K562 (cell line): ENCODE measurements at regions not wholly inside any gene's neighbourhood (a gene's known extent, or its start where the extent isn't known, plus 50 kb on each side); places are given as distances from the start of the nearest gene placed in this dataset.
A peak's percentile ranks its signal among the peaks of the same experiment; 100 is the strongest.

Source experiments
- ATF6 ChIP-seq: sonication (generic); formaldehyde crosslinking; IDR thresholded peaks from 2 replicates; pipeline ENCODE4 v1.4.0; 2020; ENCODE audit warnings: mild to moderate bottlenecking, missing genetic modification reagents
- CHD1 ChIP-seq: fragments of 200-600 bp; sonication (generic); IDR thresholded peaks from one replicate; pipeline ENCODE4 v1.6.1; 2012; ENCODE audit warnings: mild to moderate bottlenecking, moderate library complexity, low read length, inconsistent platforms
- EGR1 ChIP-seq: fragments of 450-650 bp; conservative IDR thresholded peaks from 2 replicates; pipeline ENCODE4 v1.6.1; 2017; ENCODE audit warnings: mild to moderate bottlenecking
- ELF1 ChIP-seq: fragments of 200-800 bp; sonication (Bioruptor generic); IDR thresholded peaks from 2 replicates; pipeline ENCODE4 v1.6.1; 2016; ENCODE audit warnings: missing genetic modification characterization, missing compliant biosample characterization
- ETV1 ChIP-seq: fragments of 450-650 bp; conservative IDR thresholded peaks from 2 replicates; pipeline ENCODE4 v1.6.1; 2016; ENCODE audit warnings: missing genetic modification characterization, control low read depth, low read depth, missing compliant biosample characterization
- KDM5B ChIP-seq: fragments of 200-600 bp; sonication (generic); IDR thresholded peaks from 2 replicates; pipeline ENCODE4 v1.6.1; 2012; ENCODE audit warnings: low read depth, mild to moderate bottlenecking, moderate library complexity, low read length, control low read depth, inconsistent platforms; ENCODE audit not compliant: insufficient replicate concordance
- MITF ChIP-seq: IDR thresholded peaks from 2 replicates; pipeline ENCODE4 v1.6.1; 2014; ENCODE audit warnings: antibody characterized with exemption
- RAD51 ChIP-seq: fragments of 450-650 bp; IDR thresholded peaks from 2 replicates; pipeline ENCODE4 v1.7.1; 2016; ENCODE audit warnings: low read depth, mild to moderate bottlenecking, borderline replicate concordance
- RBBP5 ChIP-seq: fragments of 200-600 bp; sonication (generic); IDR thresholded peaks from 2 replicates; pipeline ENCODE4 v1.6.1; 2012; ENCODE audit warnings: borderline replicate concordance, mild to moderate bottlenecking, low read length, control low read depth, inconsistent platforms; ENCODE audit not compliant: insufficient read depth, poor library complexity, severe bottlenecking
- RBM34 ChIP-seq: fragments of 200-400 bp; formaldehyde crosslinking; IDR thresholded peaks from 2 replicates; pipeline ENCODE4 v1.6.1; 2018; ENCODE audit warnings: low read length, borderline replicate concordance; ENCODE audit not compliant: insufficient read depth
- ZNF175 ChIP-seq: fragments of 200-800 bp; sonication (Bioruptor generic); IDR thresholded peaks from 2 replicates; pipeline ENCODE4 v1.6.1; 2016; ENCODE audit warnings: low read depth, mild to moderate bottlenecking, missing genetic modification characterization, missing compliant biosample characterization
- ZNF695 ChIP-seq: fragments of 450-650 bp; formaldehyde crosslinking; IDR thresholded peaks from 2 replicates; pipeline ENCODE4 v1.4.0; 2020; ENCODE audit warnings: mild to moderate bottlenecking, moderate library complexity
- ZNF740 ChIP-seq, 3 experiments: fragments of 200-800 bp in 1 of 3; sonication (Bioruptor generic) in 1 of 3; sonication (generic) in 1 of 3; formaldehyde crosslinking in 1 of 3; IDR thresholded peaks; 2 replicates each; pipeline versions ENCODE4 v1.6.1 to v1.8.0; 2016 to 2022; ENCODE audit warnings: mild to moderate bottlenecking in 2 of 3, missing compliant biosample characterization in 2 of 3, missing genetic modification characterization in 2 of 3, missing genetic modification reagents in 1 of 3
- ZZZ3 ChIP-seq: fragments of 450-650 bp; IDR thresholded peaks from 2 replicates; pipeline ENCODE4 v1.6.1; 2016; ENCODE audit warnings: antibody characterized with exemption, mild to moderate bottlenecking, moderate library complexity
- TF ChIP-seq, protein P1 (sequence below): fragments of 450-650 bp; IDR thresholded peaks from 2 replicates; pipeline ENCODE4 v1.6.1; 2017; ENCODE audit warnings: antibody characterized with exemption, mild to moderate bottlenecking
- TF ChIP-seq, protein P2 (sequence below): sonication (generic); formaldehyde crosslinking; IDR thresholded peaks from 2 replicates; pipeline ENCODE4 v1.8.0; 2022; ENCODE audit warnings: mild to moderate bottlenecking, low read depth, missing genetic modification reagents

DNA sequence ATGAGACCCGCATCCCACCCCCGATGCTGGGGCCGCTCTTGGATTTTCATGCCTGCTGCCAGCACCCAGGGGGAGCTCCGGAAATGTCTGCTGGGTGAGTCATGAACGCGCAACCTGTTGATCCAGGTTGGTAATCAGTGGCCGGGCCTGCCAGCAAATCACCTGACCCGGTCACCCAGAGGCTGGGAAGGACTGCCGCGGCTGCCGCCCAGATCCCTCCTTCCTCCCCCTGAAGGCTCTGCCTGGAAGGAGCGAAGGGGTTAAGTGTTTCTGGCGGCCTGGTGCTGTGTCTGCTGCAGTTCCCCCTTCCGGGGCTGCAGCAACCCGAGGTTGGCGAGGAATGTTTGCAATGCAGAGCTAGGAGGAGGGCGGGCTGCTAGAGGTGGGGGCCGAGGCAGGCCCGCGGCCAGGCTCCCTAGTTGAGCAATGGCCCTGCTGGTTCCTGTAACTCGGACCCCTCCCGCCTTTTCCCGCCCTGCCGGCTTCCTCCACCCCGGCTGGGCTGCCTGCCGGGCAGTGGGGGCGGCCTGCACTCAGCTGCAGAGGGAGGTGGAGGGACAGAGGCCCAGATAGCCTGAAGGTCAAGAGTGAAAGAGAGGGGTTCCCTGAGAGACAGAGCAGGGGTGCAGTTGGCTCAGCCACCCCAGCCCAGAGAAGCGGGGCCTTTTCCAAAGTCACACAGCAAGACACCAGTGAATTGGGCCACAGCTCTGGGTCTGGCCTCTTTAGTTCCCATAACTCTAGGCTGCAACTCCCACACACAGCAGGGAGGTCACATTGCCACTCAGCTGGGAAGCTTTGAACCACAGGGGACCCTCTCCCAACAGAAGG lies 156.3 kb upstream of the IER5L start (continued):
- TF ChIP-seq, protein P1, sequence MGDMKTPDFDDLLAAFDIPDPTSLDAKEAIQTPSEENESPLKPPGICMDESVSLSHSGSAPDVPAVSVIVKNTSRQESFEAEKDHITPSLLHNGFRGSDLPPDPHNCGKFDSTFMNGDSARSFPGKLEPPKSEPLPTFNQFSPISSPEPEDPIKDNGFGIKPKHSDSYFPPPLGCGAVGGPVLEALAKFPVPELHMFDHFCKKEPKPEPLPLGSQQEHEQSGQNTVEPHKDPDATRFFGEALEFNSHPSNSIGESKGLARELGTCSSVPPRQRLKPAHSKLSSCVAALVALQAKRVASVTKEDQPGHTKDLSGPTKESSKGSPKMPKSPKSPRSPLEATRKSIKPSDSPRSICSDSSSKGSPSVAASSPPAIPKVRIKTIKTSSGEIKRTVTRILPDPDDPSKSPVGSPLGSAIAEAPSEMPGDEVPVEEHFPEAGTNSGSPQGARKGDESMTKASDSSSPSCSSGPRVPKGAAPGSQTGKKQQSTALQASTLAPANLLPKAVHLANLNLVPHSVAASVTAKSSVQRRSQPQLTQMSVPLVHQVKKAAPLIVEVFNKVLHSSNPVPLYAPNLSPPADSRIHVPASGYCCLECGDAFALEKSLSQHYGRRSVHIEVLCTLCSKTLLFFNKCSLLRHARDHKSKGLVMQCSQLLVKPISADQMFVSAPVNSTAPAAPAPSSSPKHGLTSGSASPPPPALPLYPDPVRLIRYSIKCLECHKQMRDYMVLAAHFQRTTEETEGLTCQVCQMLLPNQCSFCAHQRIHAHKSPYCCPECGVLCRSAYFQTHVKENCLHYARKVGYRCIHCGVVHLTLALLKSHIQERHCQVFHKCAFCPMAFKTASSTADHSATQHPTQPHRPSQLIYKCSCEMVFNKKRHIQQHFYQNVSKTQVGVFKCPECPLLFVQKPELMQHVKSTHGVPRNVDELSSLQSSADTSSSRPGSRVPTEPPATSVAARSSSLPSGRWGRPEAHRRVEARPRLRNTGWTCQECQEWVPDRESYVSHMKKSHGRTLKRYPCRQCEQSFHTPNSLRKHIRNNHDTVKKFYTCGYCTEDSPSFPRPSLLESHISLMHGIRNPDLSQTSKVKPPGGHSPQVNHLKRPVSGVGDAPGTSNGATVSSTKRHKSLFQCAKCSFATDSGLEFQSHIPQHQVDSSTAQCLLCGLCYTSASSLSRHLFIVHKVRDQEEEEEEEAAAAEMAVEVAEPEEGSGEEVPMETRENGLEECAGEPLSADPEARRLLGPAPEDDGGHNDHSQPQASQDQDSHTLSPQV: peak; percentile 63; the same call in 1 of the 2 replicates
- TF ChIP-seq ZNF740 (CRISPR knock-in tag; IDR thresholded peaks at IDR 0.05) (no peak; the same call in 1 of the 2 replicates), ZNF740 (tag; IDR thresholded peaks at IDR 0.05) (no peak), MITF (no peak), ZNF695 (CRISPR knock-in tag) (no peak), ZNF175 (CRISPR knock-in tag) (no peak), ETV1 (peak; percentile 75), RBM34 (no peak), ELF1 (tag) (peak; percentile 45), CHD1 (no peak), RBBP5 (no peak), RAD51 (peak; percentile 55), ATF6 (CRISPR knock-in tag) (no peak), EGR1 (peak; percentile 70), ZZZ3 (no peak), KDM5B (no peak)
- TF ChIP-seq, protein P2, sequence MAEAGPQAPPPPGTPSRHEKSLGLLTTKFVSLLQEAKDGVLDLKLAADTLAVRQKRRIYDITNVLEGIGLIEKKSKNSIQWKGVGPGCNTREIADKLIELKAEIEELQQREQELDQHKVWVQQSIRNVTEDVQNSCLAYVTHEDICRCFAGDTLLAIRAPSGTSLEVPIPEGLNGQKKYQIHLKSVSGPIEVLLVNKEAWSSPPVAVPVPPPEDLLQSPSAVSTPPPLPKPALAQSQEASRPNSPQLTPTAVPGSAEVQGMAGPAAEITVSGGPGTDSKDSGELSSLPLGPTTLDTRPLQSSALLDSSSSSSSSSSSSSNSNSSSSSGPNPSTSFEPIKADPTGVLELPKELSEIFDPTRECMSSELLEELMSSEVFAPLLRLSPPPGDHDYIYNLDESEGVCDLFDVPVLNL (CRISPR knock-in tag): no peak
